OCI-LY1 (cell line): ENCODE measurements at regions not wholly inside any gene's neighbourhood (a gene's known extent, or its start where the extent isn't known, plus 50 kb on each side); places are given as distances from the start of the nearest gene placed in this dataset.

Experiments
- H2AFZ ChIP-seq: fragments of 200-600 bp; sonication (generic), shearing (Covaris generic); 2 replicates; pipeline ENCODE4 v1.6.0; 2014; ENCODE audit warnings: antibody characterized with exemption, mild to moderate bottlenecking, low read length
- H3F3A ChIP-seq: fragments of 200-600 bp; sonication (generic), shearing (Covaris generic); 2 replicates; pipeline ENCODE4 v1.6.0; 2014; ENCODE audit warnings: mild to moderate bottlenecking, antibody characterized with exemption, low read length, moderate library complexity; ENCODE audit not compliant: insufficient read depth
- H3K27ac ChIP-seq: fragments of 200-600 bp; sonication (generic); 2 replicates; pipeline ENCODE4 v1.5.1; 2014; ENCODE audit warnings: low read length, mixed run types, mild to moderate bottlenecking, low read depth; ENCODE audit not compliant: poor library complexity, severe bottlenecking
- H3K27me3 ChIP-seq: fragments of 200-600 bp; sonication (generic); 2 replicates; pipeline ENCODE4 v1.6.0; 2014; ENCODE audit warnings: antibody characterized with exemption, mild to moderate bottlenecking, low read length, moderate library complexity; ENCODE audit not compliant: insufficient read depth
- H3K36me3 ChIP-seq: fragments of 200-600 bp; sonication (generic); 2 replicates; pipeline ENCODE4 v1.6.1; 2014; ENCODE audit warnings: mild to moderate bottlenecking, antibody characterized with exemption, low read length, moderate library complexity, mixed read lengths; ENCODE audit not compliant: insufficient read depth
- H3K4me1 ChIP-seq: fragments of 200-600 bp; sonication (generic); 2 replicates; pipeline ENCODE4 v1.5.1; 2014; ENCODE audit warnings: mild to moderate bottlenecking, low read length, moderate library complexity; ENCODE audit not compliant: insufficient read depth, severe bottlenecking
- H3K4me2 ChIP-seq: fragments of 200-600 bp; sonication (generic), shearing (Covaris generic); 2 replicates; pipeline ENCODE4 v1.6.1; 2014; ENCODE audit warnings: low read length
- H3K4me3 ChIP-seq: fragments of 200-600 bp; sonication (generic); 2 replicates; pipeline ENCODE4 v1.5.1; 2014; ENCODE audit warnings: low read length, low read depth, mild to moderate bottlenecking, mixed read lengths; ENCODE audit not compliant: poor library complexity, severe bottlenecking
- H3K79me2 ChIP-seq: fragments of 200-600 bp; shearing (Covaris generic); 2 replicates; pipeline ENCODE4 v1.6.1; 2016; ENCODE audit warnings: mixed run types, low read length, mixed read lengths; ENCODE audit not compliant: insufficient read depth
- H3K9ac ChIP-seq: fragments of 200-600 bp; sonication (generic), shearing (Covaris generic); 2 replicates; pipeline ENCODE4 v1.6.1; 2014; ENCODE audit warnings: mild to moderate bottlenecking, low read length, mixed read lengths
- H3K9me2 ChIP-seq: fragments of 200-600 bp; sonication (generic), shearing (Covaris generic); 2 replicates; pipeline ENCODE4 v1.6.1; 2014; ENCODE audit warnings: low read depth, mild to moderate bottlenecking, low read length, mixed read lengths
- H3K9me3 ChIP-seq: fragments of 200-600 bp; shearing (Covaris generic); 2 replicates; pipeline ENCODE4 v1.6.1; 2014; ENCODE audit warnings: low read length, mixed read lengths
- H4K20me1 ChIP-seq: fragments of 200-600 bp; sonication (generic), shearing (Covaris generic); 2 replicates; pipeline ENCODE4 v1.6.0; 2016; ENCODE audit warnings: mild to moderate bottlenecking, low read length; ENCODE audit not compliant: insufficient read depth
- EZH2 ChIP-seq: fragments of 200-600 bp; sonication (generic), shearing (Covaris generic); IDR thresholded peaks from 2 replicates; pipeline ENCODE4 v1.8.0; 2017; ENCODE audit warnings: borderline replicate concordance, mixed run types, mild to moderate bottlenecking, antibody characterized with exemption, low read length, moderate library complexity, mixed read lengths
- TF ChIP-seq, protein P1 (sequence below): fragments of 200-600 bp; sonication (generic), shearing (Covaris generic); IDR thresholded peaks from 2 replicates; pipeline ENCODE4 v1.5.1; 2017; ENCODE audit warnings: mild to moderate bottlenecking, antibody characterized with exemption, low read length, moderate library complexity, mixed read lengths

DNA sequence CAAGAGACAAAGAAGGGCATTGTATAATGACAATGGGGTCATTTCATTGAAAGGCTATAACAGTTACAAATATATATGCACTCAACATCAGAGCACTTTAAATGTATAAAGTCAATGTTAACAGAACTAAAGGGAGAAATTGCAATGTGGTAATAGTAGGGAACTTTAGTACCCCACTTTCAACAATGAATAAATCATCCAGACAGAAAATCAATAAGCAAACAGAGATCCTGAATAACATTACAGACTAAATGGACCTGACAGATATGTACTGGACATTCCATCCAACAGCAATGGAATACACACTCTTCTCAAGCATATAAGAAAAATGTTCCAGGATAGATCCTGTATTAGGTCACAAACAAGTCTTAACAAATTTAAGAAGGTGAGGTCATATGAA is 90.5 kb upstream of the ALKAL2 start:
- H3F3A ChIP-seq = no peaks in the 10 kb centered on the region
- no peaks in the 10 kb centered on the region for H3K27me3 ChIP-seq
- no peak overlapping the region for H3K9ac ChIP-seq
- no peaks in the 10 kb centered on the region for H3K36me3 ChIP-seq
- peaks cover 6% of the 10 kb centered on the region; the same call in 1 of the 2 replicates for H3K9me3 ChIP-seq
- no peaks in the 10 kb centered on the region for H3K9me2 ChIP-seq
- no peak overlapping the region for H3K4me2 ChIP-seq
- no peak overlapping the region for H3K27ac ChIP-seq
- no peak for TF ChIP-seq EZH2
- TF ChIP-seq, protein P1, sequence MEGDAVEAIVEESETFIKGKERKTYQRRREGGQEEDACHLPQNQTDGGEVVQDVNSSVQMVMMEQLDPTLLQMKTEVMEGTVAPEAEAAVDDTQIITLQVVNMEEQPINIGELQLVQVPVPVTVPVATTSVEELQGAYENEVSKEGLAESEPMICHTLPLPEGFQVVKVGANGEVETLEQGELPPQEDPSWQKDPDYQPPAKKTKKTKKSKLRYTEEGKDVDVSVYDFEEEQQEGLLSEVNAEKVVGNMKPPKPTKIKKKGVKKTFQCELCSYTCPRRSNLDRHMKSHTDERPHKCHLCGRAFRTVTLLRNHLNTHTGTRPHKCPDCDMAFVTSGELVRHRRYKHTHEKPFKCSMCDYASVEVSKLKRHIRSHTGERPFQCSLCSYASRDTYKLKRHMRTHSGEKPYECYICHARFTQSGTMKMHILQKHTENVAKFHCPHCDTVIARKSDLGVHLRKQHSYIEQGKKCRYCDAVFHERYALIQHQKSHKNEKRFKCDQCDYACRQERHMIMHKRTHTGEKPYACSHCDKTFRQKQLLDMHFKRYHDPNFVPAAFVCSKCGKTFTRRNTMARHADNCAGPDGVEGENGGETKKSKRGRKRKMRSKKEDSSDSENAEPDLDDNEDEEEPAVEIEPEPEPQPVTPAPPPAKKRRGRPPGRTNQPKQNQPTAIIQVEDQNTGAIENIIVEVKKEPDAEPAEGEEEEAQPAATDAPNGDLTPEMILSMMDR = no peak
- H3K4me3 ChIP-seq = no peak overlapping the region
- no peaks in the 10 kb centered on the region for H3K79me2 ChIP-seq
- H3K4me1 ChIP-seq = no peaks in the 10 kb centered on the region
- H2AFZ ChIP-seq = no peak overlapping the region
- no peaks in the 10 kb centered on the region for H4K20me1 ChIP-seq

DNA sequence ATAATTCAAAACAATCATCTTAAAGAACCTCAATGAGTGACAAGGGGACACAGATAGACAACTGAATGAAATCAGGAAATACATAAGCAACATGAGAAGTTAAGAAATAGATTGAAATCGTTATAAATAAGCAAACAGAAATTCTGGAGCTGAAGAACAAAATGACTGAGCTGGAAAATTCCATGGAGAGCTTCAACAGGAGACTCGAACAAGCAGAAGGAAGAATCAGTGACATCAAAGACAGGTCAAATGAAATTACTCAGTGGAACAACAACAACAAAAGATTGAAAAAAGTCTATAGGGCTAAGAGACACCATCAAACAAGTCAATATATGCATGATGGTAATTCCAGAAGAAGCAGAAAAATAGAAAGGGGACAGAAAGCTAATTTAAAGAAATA is 89.5 kb upstream of the ALKAL2 start:
- Histone ChIP-seq H3F3A (no peaks in the 10 kb centered on the region), H3K9me3 (peaks cover 6% of the 10 kb centered on the region; the same call in 1 of the 2 replicates), H3K9me2 (no peaks in the 10 kb centered on the region), H3K4me3 (no peak overlapping the region), H3K36me3 (no peaks in the 10 kb centered on the region), H2AFZ (no peak overlapping the region), H3K27me3 (no peaks in the 10 kb centered on the region), H3K27ac (no peak overlapping the region), H3K9ac (no peak overlapping the region), H3K4me1 (no peaks in the 10 kb centered on the region), H3K79me2 (no peaks in the 10 kb centered on the region), H3K4me2 (no peak overlapping the region), H4K20me1 (no peaks in the 10 kb centered on the region)
- TF ChIP-seq EZH2 = no peak
- TF ChIP-seq, protein P1 = no peak

- no peaks in the 10 kb centered on the region for H3K4me1 ChIP-seq
- H3K79me2 ChIP-seq = no peaks in the 10 kb centered on the region
- H3K9me3 ChIP-seq = peaks cover 6% of the 10 kb centered on the region; the same call in 1 of the 2 replicates
- no peaks in the 10 kb centered on the region for H3K36me3 ChIP-seq
- no peaks in the 10 kb centered on the region for H4K20me1 ChIP-seq
- no peaks in the 10 kb centered on the region for H3K9me2 ChIP-seq
- no peak overlapping the region for H3K27ac ChIP-seq
- H2AFZ ChIP-seq = no peak overlapping the region
- H3F3A ChIP-seq = no peaks in the 10 kb centered on the region
- H3K4me3 ChIP-seq = no peak overlapping the region
- no peaks in the 10 kb centered on the region for H3K27me3 ChIP-seq
- TF ChIP-seq, protein P1 = no peak
- TF ChIP-seq EZH2 = no peak
- H3K4me2 ChIP-seq = no peak overlapping the region
- no peak overlapping the region for H3K9ac ChIP-seq
Observed at GRCh38 chr2:375956-376307, 88.0 kb upstream of the ALKAL2 start.
